ENCODE measurements at regions not wholly inside any gene's neighbourhood (a gene's known extent, or its start where the extent isn't known, plus 50 kb on each side); places are given as distances from the start of the nearest gene placed in this dataset.

DNA sequence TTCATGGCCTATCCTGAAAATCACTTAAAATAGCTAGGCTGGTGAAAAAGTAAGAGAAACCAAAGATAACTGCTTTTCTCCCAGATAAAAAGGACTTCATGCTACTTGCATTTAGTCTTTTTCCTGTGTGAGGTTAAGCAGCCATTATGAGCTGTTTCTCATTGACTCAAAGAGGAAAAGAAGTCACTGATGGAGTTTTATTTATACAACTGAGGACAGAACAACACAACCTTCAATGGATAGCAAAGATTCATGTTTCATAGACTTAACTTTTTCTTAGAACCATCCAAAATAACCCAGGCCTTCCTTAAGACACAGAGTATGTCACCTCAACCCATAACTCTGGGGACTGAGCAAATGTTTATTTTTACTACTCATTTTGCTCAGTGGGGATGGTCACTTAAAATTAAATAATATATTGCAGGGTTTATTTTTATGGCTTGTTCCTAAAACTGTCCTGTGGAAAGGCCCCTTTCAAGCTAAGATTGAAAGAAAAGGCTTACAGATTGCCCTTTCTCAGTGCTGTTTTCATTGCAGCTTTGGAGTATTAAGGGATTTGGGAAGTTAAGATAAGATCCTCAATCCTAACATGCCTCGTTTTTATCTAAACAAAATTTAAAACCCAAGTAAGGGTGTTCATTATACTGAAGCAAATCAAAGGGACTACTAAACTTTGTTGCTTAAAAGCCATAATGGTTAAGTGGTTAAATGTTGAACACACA, 252.6 kb upstream of the MAD2L1 start:
- no peaks in the 10 kb centered on the region for H3K36me3 ChIP-seq (ENCODE audit: low read length)
- H3K27ac ChIP-seq (ENCODE audit: low read depth, low read length) = no peak overlapping the region

DNA sequence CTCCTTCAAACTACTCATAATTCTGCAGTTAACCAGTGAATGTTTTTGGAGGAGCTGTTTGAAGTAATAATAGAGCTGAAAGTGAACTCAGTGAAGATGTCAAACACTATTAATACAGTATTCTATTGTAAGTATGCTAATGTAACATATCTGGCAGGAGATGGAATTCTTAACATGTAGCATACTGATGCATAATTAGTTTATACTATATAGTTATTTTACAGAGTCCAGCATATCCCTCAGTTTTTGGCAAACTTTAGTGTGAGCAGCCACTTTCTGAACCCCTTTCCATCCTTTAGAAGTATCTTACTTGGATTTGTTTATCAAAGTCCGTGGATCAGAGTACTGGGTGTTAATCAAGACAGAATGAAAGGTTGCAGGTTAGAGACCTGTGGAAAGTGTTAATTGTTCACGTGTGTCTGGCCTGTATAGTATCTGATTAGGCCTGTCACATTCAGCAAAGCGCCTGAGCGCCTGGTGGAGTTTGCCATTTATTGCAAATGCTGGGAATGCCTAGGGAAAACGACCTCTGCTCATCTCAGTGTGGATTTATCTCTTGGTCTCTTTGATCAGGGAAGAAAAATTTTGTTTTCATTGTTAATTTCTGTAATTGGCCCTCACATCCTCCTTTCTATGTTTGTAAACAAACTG, 251.7 kb upstream of the MAD2L1 start:
- no peaks in the 10 kb centered on the region for H3K9me3 ChIP-seq (ENCODE audit: insufficient read depth, low read length)
- H3K27me3 ChIP-seq (ENCODE audit: low read length) = no peaks in the 10 kb centered on the region
- no peaks in the 10 kb centered on the region for H3K79me2 ChIP-seq (ENCODE audit: insufficient read depth, low read length)
- no peak overlapping the region for H2AFZ ChIP-seq (ENCODE audit: low read depth, low read length, severe bottlenecking)
- H4K20me1 ChIP-seq (ENCODE audit: low read depth, low read length) = no peaks in the 10 kb centered on the region
- no peaks in the 10 kb centered on the region for H3K9me2 ChIP-seq (replicated peaks; ENCODE audit: insufficient read depth, low read length)
- H3K9ac ChIP-seq (ENCODE audit: low read length) = no peak overlapping the region
- TF ChIP-seq EZH2phosphoT487 (conservative IDR thresholded peaks at IDR 0.05; ENCODE audit: low read length) (no peak), CTCF (IDR thresholded peaks at IDR 0.05; ENCODE audit: insufficient read depth, low read length, poor library complexity, severe bottlenecking) (no peak)
- no peaks in the 10 kb centered on the region for H3K36me3 ChIP-seq (ENCODE audit: low read length)
- no peak overlapping the region for H3K4me2 ChIP-seq (ENCODE audit: low read depth, low read length, poor library complexity, severe bottlenecking)
- H3K27ac ChIP-seq (ENCODE audit: low read depth, low read length) = no peak overlapping the region
- H3K4me3 ChIP-seq (ENCODE audit: insufficient read depth, low read length, poor library complexity, severe bottlenecking) = no peak overlapping the region
- no peaks in the 10 kb centered on the region for H3F3A ChIP-seq (ENCODE audit: insufficient read depth)

More for the DNA sequence above, 252.6 kb upstream of the MAD2L1 start:
- Histone ChIP-seq H3K9ac (ENCODE audit: low read length) (no peak overlapping the region), H3F3A (ENCODE audit: insufficient read depth) (no peaks in the 10 kb centered on the region), H3K9me2 (replicated peaks; ENCODE audit: insufficient read depth, low read length) (no peaks in the 10 kb centered on the region), H3K4me3 (ENCODE audit: insufficient read depth, low read length, poor library complexity, severe bottlenecking) (no peak overlapping the region), H2AFZ (ENCODE audit: low read depth, low read length, severe bottlenecking) (no peak overlapping the region), H3K79me2 (ENCODE audit: insufficient read depth, low read length) (no peaks in the 10 kb centered on the region), H4K20me1 (ENCODE audit: low read depth, low read length) (no peaks in the 10 kb centered on the region), H3K9me3 (ENCODE audit: insufficient read depth, low read length) (no peaks in the 10 kb centered on the region), H3K27me3 (ENCODE audit: low read length) (no peaks in the 10 kb centered on the region), H3K4me2 (ENCODE audit: low read depth, low read length, poor library complexity, severe bottlenecking) (no peak overlapping the region)
- TF ChIP-seq CTCF (IDR thresholded peaks at IDR 0.05; ENCODE audit: insufficient read depth, low read length, poor library complexity, severe bottlenecking) (no peak), EZH2phosphoT487 (conservative IDR thresholded peaks at IDR 0.05; ENCODE audit: low read length) (no peak)

GRCh38 chr4:120317713-120318112, 251.1 kb upstream of the MAD2L1 start:
- Histone ChIP-seq H3K27ac (ENCODE audit: low read depth, low read length) (no peak overlapping the region), H3K9me2 (replicated peaks; ENCODE audit: insufficient read depth, low read length) (no peaks in the 10 kb centered on the region), H3K79me2 (ENCODE audit: insufficient read depth, low read length) (no peaks in the 10 kb centered on the region), H3F3A (ENCODE audit: insufficient read depth) (no peaks in the 10 kb centered on the region), H3K4me2 (ENCODE audit: low read depth, low read length, poor library complexity, severe bottlenecking) (no peak overlapping the region), H3K36me3 (ENCODE audit: low read length) (no peaks in the 10 kb centered on the region), H3K27me3 (ENCODE audit: low read length) (no peaks in the 10 kb centered on the region), H3K9ac (ENCODE audit: low read length) (no peak overlapping the region), H2AFZ (ENCODE audit: low read depth, low read length, severe bottlenecking) (no peak overlapping the region), H3K4me3 (ENCODE audit: insufficient read depth, low read length, poor library complexity, severe bottlenecking) (no peak overlapping the region), H4K20me1 (ENCODE audit: low read depth, low read length) (no peaks in the 10 kb centered on the region), H3K9me3 (ENCODE audit: insufficient read depth, low read length) (no peaks in the 10 kb centered on the region)
- TF ChIP-seq CTCF (IDR thresholded peaks at IDR 0.05; ENCODE audit: insufficient read depth, low read length, poor library complexity, severe bottlenecking) (no peak), EZH2phosphoT487 (conservative IDR thresholded peaks at IDR 0.05; ENCODE audit: low read length) (no peak)
